ENCODE measurements at regions not wholly inside any gene's neighbourhood (a gene's known extent, or its start where the extent isn't known, plus 50 kb on each side); places are given as distances from the start of the nearest gene placed in this dataset.
A peak's percentile ranks its signal among the peaks of the same experiment; 100 is the strongest.

DNA sequence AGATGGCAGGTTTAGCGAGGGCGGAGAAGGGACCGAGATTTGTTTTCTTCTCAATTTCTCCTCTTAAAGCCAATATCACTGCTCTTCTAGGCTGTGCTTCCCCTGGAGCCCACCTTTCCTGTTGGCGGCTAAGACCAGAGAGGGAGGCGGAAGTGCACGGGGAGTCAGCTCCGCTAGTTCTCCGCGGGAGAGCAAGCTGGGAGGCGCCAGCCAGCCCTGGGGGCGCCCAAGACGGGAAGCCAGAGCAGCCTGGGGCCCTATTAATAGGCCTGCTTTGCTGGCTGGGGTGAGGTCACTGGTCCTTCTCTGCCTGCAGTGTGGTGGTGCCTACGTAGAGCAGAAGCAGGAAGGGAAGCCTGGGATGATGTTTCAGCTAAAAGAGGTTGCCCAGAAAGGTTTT lies 61.6 kb downstream of the LSM5 start:
- DNase-seq = no peak

- peak; percentile 5 to 55 (median 20) for DNase-seq
Observed at GRCh38 chr7:32427769-32428291, 62.4 kb downstream of the LSM5 start.

DNA sequence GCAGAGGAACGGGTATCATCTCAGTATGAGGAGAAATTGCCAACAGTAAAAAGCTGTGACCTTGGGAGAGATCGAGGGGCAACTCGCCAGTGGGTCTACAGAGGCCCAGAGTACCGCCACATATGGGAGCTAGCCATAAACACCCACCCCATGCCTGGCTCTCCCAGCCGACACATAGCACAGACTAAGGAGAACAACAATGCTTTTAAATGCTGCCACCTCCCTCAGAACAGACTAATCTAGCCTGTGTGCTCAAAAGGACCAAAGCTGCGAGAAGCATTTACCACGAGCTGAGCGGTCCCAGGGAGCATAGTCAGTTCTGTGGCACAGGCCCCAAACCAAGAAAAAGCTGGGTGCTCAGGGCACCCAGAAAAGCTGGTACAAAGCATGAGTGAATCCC lies 73.3 kb downstream of the LSM5 start:
- no peak for DNase-seq

DNA sequence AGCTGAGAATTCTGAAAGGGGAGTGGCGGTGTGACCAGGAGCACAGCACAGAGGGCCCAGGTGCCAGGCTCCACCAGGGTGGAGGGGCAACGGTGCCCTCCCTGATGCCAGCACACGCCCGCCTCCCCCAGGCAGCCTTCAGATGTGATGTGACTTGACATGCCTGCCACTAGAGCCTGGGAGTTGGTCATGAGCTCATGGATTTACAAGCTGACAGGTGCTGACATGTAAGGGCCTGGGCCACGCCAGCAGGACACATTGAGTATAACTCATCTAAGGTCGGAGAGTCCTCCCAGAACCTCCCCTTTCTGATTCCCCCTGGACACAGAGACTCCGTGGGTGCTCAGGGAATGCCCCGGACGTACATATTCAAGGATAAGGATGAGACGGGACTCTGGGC lies 74.2 kb downstream of the LSM5 start:
- DNase-seq = no peak

GRCh38 chr7:32415519-32415918 lies 74.7 kb downstream of the LSM5 start:
- DNase-seq = no peak

- DNase-seq = no peak
Observed at GRCh38 chr7:32412471-32412870, 77.7 kb downstream of the LSM5 start.

DNA sequence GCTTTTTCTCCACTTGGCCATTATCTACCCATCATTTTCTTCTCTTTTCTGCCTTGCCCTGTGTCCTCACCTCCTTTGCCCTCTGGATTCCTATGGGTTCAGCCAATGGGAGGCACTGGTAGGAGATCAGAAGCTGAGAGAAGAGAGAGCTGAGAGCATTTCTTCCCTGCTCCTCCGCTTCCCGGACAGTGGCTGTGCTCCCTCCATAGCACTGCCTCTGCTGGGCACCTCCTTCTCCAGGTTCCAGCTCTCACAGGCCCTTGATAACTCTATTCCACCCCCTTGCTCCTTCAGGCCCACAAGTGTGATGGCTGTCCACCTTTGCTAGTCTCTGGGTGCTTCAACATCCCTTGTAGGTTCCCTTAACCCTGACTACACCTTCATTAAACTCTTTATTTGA lies 79.6 kb downstream of the LSM5 start:
- DNase-seq = no peak

GRCh38 chr7:32406386-32406785 lies 83.8 kb downstream of the LSM5 start:
- no peak for DNase-seq

DNA sequence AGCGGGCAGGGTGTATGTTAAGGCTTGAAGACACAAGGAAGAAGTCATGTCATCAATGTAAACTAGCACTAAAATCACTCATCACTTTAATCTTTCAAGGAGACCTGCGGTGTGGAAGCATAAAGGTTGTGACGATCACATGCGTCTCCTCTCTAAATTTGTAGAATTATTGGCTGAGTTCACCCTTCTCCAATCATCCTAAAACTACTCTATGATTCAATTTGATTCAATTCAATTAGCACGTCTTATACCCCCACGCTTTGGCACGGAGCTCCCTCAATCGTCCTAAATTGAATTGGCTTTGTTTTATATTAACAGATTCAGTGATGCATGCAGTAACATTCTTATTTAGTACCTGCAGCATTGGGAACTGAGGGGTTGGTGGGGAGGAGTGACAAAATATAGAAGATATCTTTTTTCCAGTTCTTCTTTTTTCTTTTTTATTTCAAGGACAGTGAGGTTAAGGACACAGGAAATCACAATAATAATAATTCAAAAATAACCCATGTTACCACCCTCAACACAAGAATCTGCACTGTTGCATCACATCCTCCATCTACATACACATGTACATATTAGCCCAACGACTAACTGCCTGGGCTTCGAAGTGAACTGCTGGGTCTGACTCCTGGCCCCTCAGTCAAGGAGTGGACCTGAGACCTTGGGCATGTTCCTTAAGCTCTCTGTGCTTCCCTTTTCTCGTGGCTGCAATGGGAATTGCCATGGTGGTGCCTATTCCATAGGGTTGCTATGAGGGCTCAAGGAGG lies 86.5 kb downstream of the LSM5 start:
- DNase-seq = no peak

DNA sequence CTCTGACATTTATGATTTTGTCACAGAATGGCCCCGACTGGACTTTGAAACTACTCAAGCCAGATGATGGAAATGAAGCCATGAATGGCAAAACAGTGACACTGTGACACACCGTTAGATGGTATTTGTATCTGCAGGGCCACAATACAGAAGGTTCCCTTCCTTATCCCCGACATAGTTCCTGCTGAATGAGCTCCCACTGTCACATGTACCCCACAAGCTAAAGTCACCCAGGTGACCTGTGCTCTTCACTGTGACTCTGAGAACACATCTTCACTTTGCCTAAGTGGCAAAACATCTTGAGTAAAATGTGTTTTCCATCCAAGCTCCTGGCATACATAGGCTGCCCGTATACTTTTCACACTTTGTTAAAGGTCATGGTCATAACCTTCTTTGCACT lies 89.5 kb downstream of the LSM5 start:
- DNase-seq = no peak

GRCh38 chr7:32399311-32399710 lies 90.9 kb downstream of the LSM5 start:
- DNase-seq = no peak

GRCh38 chr7:32395168-32395567 lies 95.0 kb downstream of the LSM5 start:
- DNase-seq = no peak

DNA sequence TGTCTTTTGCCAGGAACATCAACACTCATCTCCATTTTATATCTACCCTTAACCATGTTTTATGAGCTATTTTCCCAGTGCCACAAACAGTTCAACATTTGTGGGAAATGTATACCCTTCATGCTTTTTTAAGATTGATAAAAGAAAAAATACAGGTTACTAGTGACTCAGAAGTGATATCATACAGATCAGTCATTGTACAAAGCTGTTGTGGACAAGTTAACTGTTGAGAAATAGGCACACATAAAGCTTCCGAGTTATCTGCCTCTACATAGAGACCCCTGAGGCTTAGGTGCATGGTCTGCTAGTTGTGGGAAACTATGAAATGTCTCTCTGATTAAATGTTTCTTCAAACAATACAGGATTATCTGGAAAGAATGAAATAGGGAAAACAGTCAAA lies 96.3 kb downstream of the LSM5 start:
- no peak for DNase-seq

- DNase-seq = no peak
Observed at GRCh38 chr7:32390210-32390609, 100.0 kb downstream of the LSM5 start.

DNA sequence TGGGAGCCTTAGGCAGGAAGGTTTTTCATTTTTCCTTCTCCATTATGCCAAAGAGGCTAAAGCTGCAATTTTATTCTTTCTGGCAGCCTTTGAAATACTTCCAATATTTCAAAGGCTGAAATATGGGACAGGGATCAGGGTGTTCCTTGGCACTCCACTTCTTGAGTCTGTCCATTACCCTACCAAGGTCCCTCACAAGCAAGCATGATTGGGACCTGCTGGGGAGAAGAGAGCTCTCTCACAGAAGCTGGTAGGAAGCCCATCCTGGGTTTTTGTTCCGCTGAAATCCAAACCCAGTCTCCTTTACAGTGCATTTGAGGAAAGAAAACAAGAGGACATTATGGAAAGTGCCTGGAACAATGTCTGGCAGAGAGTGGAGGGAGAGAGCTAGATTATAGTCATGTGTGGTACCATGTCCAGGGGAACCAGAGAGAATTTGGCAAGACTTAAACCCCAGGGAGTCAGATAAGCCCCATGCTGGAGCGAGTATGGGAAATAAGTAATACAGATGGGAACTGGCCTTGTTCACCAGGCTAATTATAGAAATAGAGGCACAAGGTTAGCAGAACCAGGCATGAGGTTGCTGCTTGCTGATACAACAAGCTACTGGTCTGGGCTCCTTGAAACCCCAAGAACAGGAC lies 104.7 kb downstream of the LSM5 start:
- DNase-seq = no peak

DNA sequence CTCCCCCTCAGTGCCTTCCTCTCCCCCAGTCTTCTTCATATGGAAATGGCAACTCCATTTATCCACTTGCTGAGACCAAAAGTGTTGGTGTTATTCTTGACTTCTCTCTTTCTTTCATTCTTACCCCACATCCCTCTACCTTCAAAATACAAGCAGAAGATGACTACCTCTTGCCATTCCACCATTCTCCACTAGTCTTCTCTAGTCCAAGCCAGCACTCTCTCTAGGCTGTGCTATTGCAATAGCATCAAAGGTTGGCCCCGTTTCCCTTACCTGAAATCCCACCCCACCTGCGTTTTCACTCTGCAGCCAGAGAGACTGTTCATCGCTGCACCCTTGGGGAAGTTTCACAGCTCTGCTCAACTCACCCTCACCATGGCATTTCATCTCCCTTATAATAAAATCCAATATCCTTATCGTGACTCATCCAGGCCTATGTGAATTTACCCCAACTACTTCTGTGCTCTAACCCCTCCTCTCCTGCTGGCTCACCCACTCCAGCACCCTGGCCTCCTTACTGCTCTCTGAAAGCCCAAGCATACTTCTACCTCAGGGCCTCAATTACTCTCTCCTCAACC lies 109.1 kb downstream of the LSM5 start:
- no peak for DNase-seq

DNA sequence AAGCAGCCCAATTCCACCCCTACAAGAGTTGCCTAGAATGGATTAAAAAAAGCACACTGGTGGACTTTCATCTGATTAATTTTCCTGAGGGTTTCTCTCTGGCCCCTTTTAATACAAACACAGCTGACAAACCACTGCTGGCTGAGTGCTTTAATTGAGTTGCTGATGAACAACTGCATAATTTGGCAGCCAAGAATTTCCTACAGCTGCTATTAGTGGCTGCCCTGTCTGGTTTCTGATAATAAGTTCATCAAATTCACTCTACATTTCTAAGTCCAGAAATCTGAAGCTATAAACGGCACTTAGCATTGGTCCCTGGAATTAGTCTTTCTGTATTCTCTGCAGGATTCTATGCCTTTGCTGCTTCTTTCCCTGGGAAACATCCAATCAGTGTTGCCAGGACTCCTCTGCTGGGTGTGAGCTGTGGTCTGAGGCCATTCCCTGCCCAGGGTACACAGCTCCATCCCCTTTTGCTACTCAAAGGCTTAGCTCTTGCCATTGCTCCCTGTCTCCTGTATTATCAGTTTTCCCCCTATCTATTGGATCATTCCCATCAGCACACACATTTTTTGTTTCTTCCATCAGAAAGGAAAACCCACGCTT lies 110.6 kb downstream of the LSM5 start:
- no peak for DNase-seq

- no peak for DNase-seq
Observed at GRCh38 chr7:32378988-32379387, 111.2 kb downstream of the LSM5 start.

DNA sequence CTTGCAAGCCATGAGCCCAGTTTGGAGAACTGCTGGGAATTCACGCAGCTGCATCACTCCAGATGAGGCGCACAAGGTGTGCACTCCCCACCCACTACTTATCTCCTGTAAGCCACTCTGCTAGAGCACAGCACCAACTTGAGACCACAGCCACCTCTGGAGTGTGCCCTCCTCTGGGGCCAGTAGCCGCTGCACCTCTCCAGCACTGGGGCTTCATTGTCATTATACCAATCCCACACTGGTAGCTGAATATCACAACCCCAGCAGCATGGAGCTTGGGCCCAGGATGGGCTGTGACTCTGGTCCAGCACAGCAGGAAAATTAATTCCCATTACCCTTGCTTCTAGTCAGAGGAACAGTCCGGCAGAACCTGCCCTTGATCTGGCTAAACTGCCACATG lies 125.6 kb downstream of the LSM5 start:
- DNase-seq = no peak

DNA sequence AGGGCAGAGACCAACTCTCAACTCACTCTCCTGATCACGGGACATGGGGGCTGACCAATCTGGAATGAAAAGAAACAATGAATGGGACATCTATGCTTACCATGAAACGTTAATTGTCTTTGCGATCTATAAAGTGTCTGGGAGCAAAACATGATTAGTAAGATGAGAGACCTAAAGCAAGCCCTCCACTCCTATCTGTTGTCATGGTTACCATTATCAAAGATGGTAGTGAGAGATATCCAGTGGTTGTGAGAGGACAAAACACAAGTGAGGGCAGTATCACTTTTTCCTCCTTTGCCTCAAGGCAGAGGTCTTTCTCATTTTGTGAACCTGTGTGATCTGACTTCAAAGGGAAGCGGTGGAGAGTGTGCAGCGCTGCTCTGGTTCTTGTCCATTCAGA lies 130.1 kb downstream of the LSM5 start:
- DNase-seq = no peak

- no peak for DNase-seq
Observed at GRCh38 chr7:32357535-32358277, 132.5 kb downstream of the LSM5 start.

GRCh38 chr7:32347244-32347828 lies 142.8 kb downstream of the LSM5 start:
- peak in 1 of 6 experiments; percentile 1 for DNase-seq

DNA sequence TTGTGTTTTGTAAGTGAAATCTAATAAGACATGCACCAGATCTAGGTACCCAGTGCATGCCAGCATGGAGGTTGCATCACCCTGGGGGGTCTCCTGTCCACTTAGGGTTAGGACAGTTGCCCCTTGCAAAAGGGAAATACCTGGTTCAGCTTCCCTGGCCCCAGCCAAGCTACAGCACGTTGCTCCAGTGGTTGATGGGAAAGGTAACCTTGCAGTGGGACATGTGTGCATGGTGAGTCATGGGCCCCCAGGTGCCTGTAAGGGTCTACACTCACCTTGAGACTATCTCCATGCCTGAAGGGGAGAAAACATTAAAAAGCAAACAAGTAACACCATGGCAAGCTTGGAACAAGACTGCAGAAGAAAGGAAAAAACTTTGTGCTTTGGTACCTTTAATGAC lies 143.9 kb downstream of the LSM5 start:
- no peak for DNase-seq

All from stimulated activated naive CD4-positive, alpha-beta T cell (primary cell).